Parathyroid adenoma (tissue), 2 donors: ENCODE measurements at regions not wholly inside any gene's neighbourhood (a gene's known extent, or its start where the extent isn't known, plus 50 kb on each side); places are given as distances from the start of the nearest gene placed in this dataset.

ENCODE experiments used
- H2AFZ ChIP-seq: fragments of 300-600 bp; sonication (generic); one replicate; pipeline ENCODE4 v1.7.0; 2017; ENCODE audit warnings: antibody characterized with exemption, mild to moderate bottlenecking
- H3K27ac ChIP-seq: fragments of 300-600 bp; sonication (generic); one replicate; pipeline ENCODE4 v1.7.0; 2017
- H3K27me3 ChIP-seq: fragments of 300-600 bp; sonication (generic); one replicate; pipeline ENCODE4 v1.7.0; 2017; ENCODE audit warnings: low read length; ENCODE audit not compliant: control insufficient read depth, insufficient read depth
- H3K36me3 ChIP-seq: fragments of 300-600 bp; sonication (generic); one replicate; pipeline ENCODE4 v1.7.0; 2017; ENCODE audit warnings: low read length; ENCODE audit not compliant: control insufficient read depth, insufficient read depth
- H3K4me1 ChIP-seq: fragments of 300-600 bp; sonication (generic); one replicate; pipeline ENCODE4 v1.7.0; 2017; ENCODE audit warnings: control low read depth
- H3K4me2 ChIP-seq: fragments of 300-600 bp; sonication (generic); one replicate; pipeline ENCODE4 v1.7.0; 2017; ENCODE audit warnings: low read length
- H3K4me3 ChIP-seq: fragments of 300-600 bp; sonication (generic); one replicate; pipeline ENCODE4 v1.7.0; 2017; ENCODE audit warnings: low read depth, low read length
- H3K79me2 ChIP-seq: fragments of 300-600 bp; sonication (generic); one replicate; pipeline ENCODE4 v1.7.0; 2017; ENCODE audit warnings: control low read depth
- H3K9ac ChIP-seq: fragments of 300-600 bp; sonication (generic); one replicate; pipeline ENCODE4 v1.7.0; 2017; ENCODE audit warnings: mild to moderate bottlenecking
- H3K9me3 ChIP-seq: fragments of 300-600 bp; sonication (generic); one replicate; pipeline ENCODE4 v1.7.0; 2017; ENCODE audit warnings: low read length; ENCODE audit not compliant: control insufficient read depth
- CTCF ChIP-seq: fragments of 300-600 bp; sonication (generic); IDR thresholded peaks from one replicate; pipeline ENCODE4 v1.7.0; 2017; ENCODE audit warnings: antibody characterized with exemption, mild to moderate bottlenecking
- donor health status: primary hyperparathyroidism.

GRCh38 chr17:73813201-73813600, 169.0 kb upstream of the SDK2 start:
- Histone ChIP-seq H3K79me2 (no peaks in the 10 kb centered on the region), H3K9ac (no peak overlapping the region), H3K4me1 (no peaks in the 10 kb centered on the region), H3K27me3 (no peaks in the 10 kb centered on the region), H3K36me3 (no peaks in the 10 kb centered on the region), H3K9me3 (no peaks in the 10 kb centered on the region), H3K4me2 (no peak overlapping the region), H3K4me3 (no peak overlapping the region), H2AFZ (no peak overlapping the region), H3K27ac (no peak overlapping the region)
- TF ChIP-seq CTCF = no peak

DNA sequence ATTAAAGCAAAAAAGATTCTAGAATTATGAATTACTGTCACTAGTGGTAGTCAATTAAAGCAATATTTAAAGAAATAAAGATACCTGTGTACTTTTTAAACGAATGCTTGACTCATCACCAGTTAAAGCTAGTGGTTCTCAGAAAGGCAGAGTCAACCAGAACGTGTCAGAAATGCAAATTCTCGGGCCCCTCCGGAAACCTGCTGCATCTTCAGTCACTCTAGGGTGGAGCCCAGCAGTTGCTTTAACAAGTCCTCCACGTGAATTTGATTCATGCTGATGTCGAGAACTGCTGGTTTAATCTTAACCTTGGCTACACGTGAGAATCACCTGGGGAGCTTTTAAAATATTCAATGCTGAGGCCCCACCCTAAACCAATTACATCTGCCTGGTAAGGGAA, 169.8 kb upstream of the SDK2 start:
- Histone ChIP-seq H3K27ac (no peak overlapping the region), H3K4me3 (no peak overlapping the region), H2AFZ (no peak overlapping the region), H3K9ac (no peak overlapping the region), H3K79me2 (no peaks in the 10 kb centered on the region), H3K4me2 (no peak overlapping the region), H3K27me3 (no peaks in the 10 kb centered on the region), H3K36me3 (no peaks in the 10 kb centered on the region), H3K4me1 (no peaks in the 10 kb centered on the region), H3K9me3 (no peaks in the 10 kb centered on the region)
- TF ChIP-seq CTCF = no peak

- no peak overlapping the region for H3K9ac ChIP-seq
- H3K9me3 ChIP-seq = no peaks in the 10 kb centered on the region
- TF ChIP-seq CTCF = no peak
- H3K4me3 ChIP-seq = no peak overlapping the region
- H3K4me1 ChIP-seq = no peaks in the 10 kb centered on the region
- H3K4me2 ChIP-seq = no peak overlapping the region
- no peaks in the 10 kb centered on the region for H3K79me2 ChIP-seq
- H3K27ac ChIP-seq = no peak overlapping the region
- no peak overlapping the region for H2AFZ ChIP-seq
- H3K27me3 ChIP-seq = no peaks in the 10 kb centered on the region
- H3K36me3 ChIP-seq = no peaks in the 10 kb centered on the region
These were observed 171.2 kb upstream of the SDK2 start for GRCh38 chr17:73815474-73815873.

GRCh38 chr17:73819440-73820395, 175.5 kb upstream of the SDK2 start:
- no peak overlapping the region for H3K4me3 ChIP-seq
- H3K36me3 ChIP-seq = no peaks in the 10 kb centered on the region
- no peaks in the 10 kb centered on the region for H3K79me2 ChIP-seq
- no peaks in the 10 kb centered on the region for H3K9me3 ChIP-seq
- no peak for TF ChIP-seq CTCF
- H3K27me3 ChIP-seq = no peaks in the 10 kb centered on the region
- H3K27ac ChIP-seq = no peak overlapping the region
- no peak overlapping the region for H2AFZ ChIP-seq
- H3K4me1 ChIP-seq = no peaks in the 10 kb centered on the region
- H3K4me2 ChIP-seq = no peak overlapping the region
- H3K9ac ChIP-seq = no peak overlapping the region
